Thyroid gland (tissue), 4 donors: ENCODE measurements at regions not wholly inside any gene's neighbourhood (a gene's known extent, or its start where the extent isn't known, plus 50 kb on each side); places are given as distances from the start of the nearest gene placed in this dataset.

Experiments used
- CTCF ChIP-seq, 6 experiments: fragments of 200-600 bp in 3 of 6; fragments of 450-650 bp in 3 of 6; sonication (generic) in 3 of 6; IDR thresholded peaks; one replicate each; pipeline ENCODE4 v1.5.1; 2016 to 2019; ENCODE audit warnings: antibody characterized with exemption in 6 of 6, mild to moderate bottlenecking in 2 of 6, inconsistent platforms in 1 of 6, moderate library complexity in 1 of 6
- POLR2A ChIP-seq, 2 donors: fragments of 450-650 bp; IDR thresholded peaks; one replicate each; pipeline ENCODE4 v1.6.1; 2017; ENCODE audit warnings: antibody characterized with exemption in 2 of 2, mild to moderate bottlenecking in 2 of 2, moderate library complexity in 1 of 2

- TF ChIP-seq CTCF (IDR thresholded peaks at IDR 0.05) (no peak), POLR2A (IDR thresholded peaks at IDR 0.05) (peak in 1 of 2 donors; percentile 44)
Measured at GRCh38 chr20:41692479-41693135, 74.4 kb upstream of the CHD6 start.
